ENCODE measurements at regions not wholly inside any gene's neighbourhood (a gene's known extent, or its start where the extent isn't known, plus 50 kb on each side); places are given as distances from the start of the nearest gene placed in this dataset.
"Not testable (repeated sequence)": the region's sequence is repeated elsewhere in the genome, so short reads cannot be mapped to it uniquely, and the experiment has no call there.

DNA sequence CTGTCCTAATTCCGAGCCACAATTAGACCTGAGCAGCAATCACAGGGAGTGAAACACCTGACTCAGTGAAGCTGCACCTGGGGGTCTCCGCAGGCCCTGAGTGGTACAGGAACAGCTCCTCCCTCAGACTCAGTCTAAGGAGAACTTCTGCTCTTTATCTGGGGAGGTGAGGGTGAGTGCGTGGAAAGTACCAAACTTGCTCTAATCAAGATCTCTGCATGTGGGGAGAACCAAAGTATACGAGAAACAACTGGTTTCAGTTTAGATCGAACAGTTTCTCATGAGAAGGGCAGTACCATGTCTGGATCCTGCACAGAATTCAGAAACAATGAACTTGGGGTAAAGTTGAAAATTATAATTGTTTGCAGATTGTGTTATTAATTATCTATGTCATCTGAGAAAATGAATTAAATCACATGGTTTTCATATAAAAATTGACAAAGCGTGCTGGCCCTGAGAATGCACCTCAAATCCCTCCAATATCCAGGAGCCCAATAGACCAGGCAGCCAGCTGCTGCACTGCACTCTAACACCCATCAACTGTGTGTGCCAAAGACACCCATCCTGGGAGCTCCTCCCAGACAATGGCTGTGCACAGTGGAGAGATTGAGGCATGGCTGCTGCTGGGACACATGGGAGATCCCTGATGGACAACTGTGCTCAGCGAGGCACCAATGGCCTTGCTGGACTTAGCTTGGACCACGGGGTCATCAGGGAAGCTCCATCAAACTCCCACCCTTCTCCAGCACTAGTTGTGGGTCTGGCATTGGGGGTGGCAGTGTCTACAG, 803.8 kb downstream of the TMEM121 start:
- not testable (repeated sequence) for TF ChIP-seq EZH2 (IDR thresholded peaks at IDR 0.05; ENCODE audit: insufficient read depth, poor library complexity, severe bottlenecking); EZH2phosphoT487 (IDR thresholded peaks at IDR 0.05; ENCODE audit: insufficient read depth, low read depth)
